K562 (cell line): ENCODE measurements at regions not wholly inside any gene's neighbourhood (a gene's known extent, or its start where the extent isn't known, plus 50 kb on each side); places are given as distances from the start of the nearest gene placed in this dataset.

ENCODE experiments used
- ATAC-seq: fragments of 200-7000 bp; cut with Tn5 transposase; 3 replicates; pipeline ENCODE4 v1.9.1; 2020; ENCODE audit warnings: moderate library complexity
- BruUV-seq: library from RNA; stranded (reverse); fragments of 400-500 nt; replicated peaks from 2 replicates; lab custom pipeline; 2021; lab: Mats Ljungman, UMichigan
- CTCF ChIA-PET: fragments of 300-600 bp; formaldehyde crosslinking; extraction: SDS; loops from one replicate; lab custom pipeline; 2021; ENCODE audit warnings: low intra/inter-chr PET ratio; lab: Yijun Ruan, JAX
- POLR2A ChIA-PET: fragments of 300-600, 350-650 bp; sonication (Branson Sonifier 250); formaldehyde crosslinking; extraction: SDS; loops from one replicate; lab custom pipeline; 2021; ENCODE audit warnings: antibody characterized with exemption, inconsistent platforms; lab: Yijun Ruan, JAX
- DNase-seq, 4 experiments: peaks; one replicate each; pipeline versions ENCODE4 v3.0.0 to v3.0.0-alpha.2; 2011 to 2018; ENCODE audit warnings: low spot score in 3 of 4, mixed read lengths in 3 of 4; ENCODE audit errors: extremely low read depth in 1 of 4
- FAIRE-seq: peaks from 2 replicates; lab custom pipeline; 2011; peaks lifted over from hg19 to GRCh38; lab: Jason Lieb, UNC
- H2AFZ ChIP-seq: 2 replicates; pipeline ENCODE4 v1.6.0; 2011; ENCODE audit warnings: low read depth, low read length, control low read depth, inconsistent platforms
- H3K27ac ChIP-seq: fragments of 200-600 bp; 3 replicates; pipeline ENCODE4 v1.8.0; 2011; ENCODE audit warnings: low read depth, mild to moderate bottlenecking, control low read depth, inconsistent platforms, low read length, moderate library complexity, mixed read lengths; ENCODE audit errors: extremely low read depth
- H3K27me3 ChIP-seq, 2 experiments: fragments of 300-600 bp in 1 of 2; 2 replicates in 1 of 2; 3 replicates in 1 of 2; pipeline versions ENCODE4 v1.6.0 to v1.8.0; 2011; ENCODE audit warnings: inconsistent platforms in 2 of 2, low read length in 2 of 2, mild to moderate bottlenecking in 1 of 2, mixed read lengths in 1 of 2, moderate library complexity in 1 of 2; ENCODE audit not compliant: control insufficient read depth in 2 of 2, insufficient read depth in 2 of 2
- H3K36me3 ChIP-seq: fragments of 300-600 bp; 3 replicates; pipeline ENCODE4 v1.8.0; 2011; ENCODE audit warnings: mild to moderate bottlenecking, low read length, inconsistent platforms; ENCODE audit not compliant: control insufficient read depth, insufficient read depth
- H3K4me1 ChIP-seq, 2 experiments: fragments of 200-600 bp in 1 of 2; replicated peaks in 1 of 2; 2 replicates in 1 of 2; 3 replicates in 1 of 2; pipeline versions ENCODE4 v1.5.1 to v1.8.0; 2011; ENCODE audit warnings: inconsistent platforms in 2 of 2, low read length in 2 of 2, mild to moderate bottlenecking in 1 of 2, mixed read lengths in 1 of 2, moderate library complexity in 1 of 2; ENCODE audit not compliant: control insufficient read depth in 2 of 2, insufficient read depth in 2 of 2
- H3K4me2 ChIP-seq: 2 replicates; pipeline ENCODE4 v1.6.1; 2011; ENCODE audit warnings: low read length, control low read depth, inconsistent platforms, mixed read lengths; ENCODE audit not compliant: insufficient read depth
- H3K4me3 ChIP-seq: fragments of 200-600 bp; sonication (generic), shearing (Covaris generic); 2 replicates; pipeline ENCODE4 v1.5.1; 2016; ENCODE audit warnings: control low read depth, inconsistent platforms
- H3K79me2 ChIP-seq: fragments of 200-600 bp; 3 replicates; pipeline ENCODE4 v1.8.0; 2011; ENCODE audit warnings: low read length, inconsistent platforms; ENCODE audit not compliant: control insufficient read depth, insufficient read depth
- H3K9ac ChIP-seq, 2 experiments: 2 replicates each; pipeline versions ENCODE4 v1.6.0 to v1.6.1; 2011; ENCODE audit warnings: low read depth in 2 of 2, low read length in 2 of 2, control low read depth in 1 of 2, inconsistent platforms in 1 of 2, mild to moderate bottlenecking in 1 of 2, mixed read lengths in 1 of 2; ENCODE audit not compliant: insufficient read depth in 1 of 2
- H3K9me1 ChIP-seq: one replicate; pipeline ENCODE4 v1.6.0; 2011; ENCODE audit warnings: inconsistent platforms, mild to moderate bottlenecking, low read length, moderate library complexity; ENCODE audit not compliant: control insufficient read depth, insufficient read depth
- H3K9me3 ChIP-seq: replicated peaks from 2 replicates; pipeline ENCODE4 v1.5.1; 2011; ENCODE audit warnings: low read depth, low read length, inconsistent platforms; ENCODE audit not compliant: control insufficient read depth, insufficient read depth
- H4K20me1 ChIP-seq: replicated peaks from 2 replicates; pipeline ENCODE4 v1.6.1; 2011; ENCODE audit warnings: low read length, inconsistent platforms, mixed read lengths; ENCODE audit not compliant: control insufficient read depth, insufficient read depth
- ESRRA ChIP-seq: fragments of 450-650 bp; IDR thresholded peaks from 2 replicates; pipeline ENCODE4 v1.6.1; 2014; ENCODE audit warnings: low read depth, mild to moderate bottlenecking, moderate library complexity, borderline replicate concordance
- JUN ChIP-seq, 2 experiments: sonication (generic) in 1 of 2; formaldehyde crosslinking in 1 of 2; IDR thresholded peaks; 2 replicates each; pipeline versions ENCODE4 v1.6.1 to v1.8.0; 2012 to 2022; ENCODE audit warnings: borderline replicate concordance in 2 of 2, mild to moderate bottlenecking in 2 of 2, improper control_type of control experiment in 1 of 2, low read depth in 1 of 2, low read length in 1 of 2, missing genetic modification reagents in 1 of 2
- KLF16 ChIP-seq: IDR thresholded peaks from 2 replicates; pipeline ENCODE4 v1.6.1; 2016; ENCODE audit warnings: antibody characterized with exemption
- MED1 ChIP-seq: sonication (generic); formaldehyde crosslinking; IDR thresholded peaks from 2 replicates; pipeline ENCODE4 v1.8.1; 2023; ENCODE audit warnings: missing genetic modification reagents, borderline replicate concordance
- MEF2D ChIP-seq: conservative IDR thresholded peaks from 2 replicates; pipeline ENCODE4 v1.6.1; 2016; ENCODE audit warnings: low read depth, missing genetic modification characterization, missing compliant biosample characterization
- MTA3 ChIP-seq: fragments of 450-650 bp; formaldehyde crosslinking; IDR thresholded peaks from 2 replicates; pipeline ENCODE4 v1.6.1; 2017; ENCODE audit warnings: mild to moderate bottlenecking, borderline replicate concordance
- POLR3A ChIP-seq: IDR thresholded peaks from 2 replicates; pipeline ENCODE4 v1.6.1; 2011; ENCODE audit warnings: borderline replicate concordance, mild to moderate bottlenecking, moderate library complexity; ENCODE audit not compliant: insufficient read length, insufficient read depth; ENCODE audit errors: extremely low read depth
- RBM25 ChIP-seq: fragments of 200-400 bp; formaldehyde crosslinking; IDR thresholded peaks from 2 replicates; pipeline ENCODE4 v1.6.1; 2018; ENCODE audit warnings: low read length, low read depth, moderate library complexity; ENCODE audit not compliant: severe bottlenecking
- STAT5A ChIP-seq: IDR thresholded peaks from 2 replicates; pipeline ENCODE4 v1.6.1; 2012; ENCODE audit warnings: low read length, inconsistent platforms, borderline replicate concordance
- ZNF174 ChIP-seq: fragments of 250-450 bp; sonication (Bioruptor Pico); IDR thresholded peaks from 2 replicates; pipeline ENCODE4 v1.4.0; 2020; ENCODE audit warnings: mild to moderate bottlenecking
- ZNF212 ChIP-seq: fragments of 450-650 bp; formaldehyde crosslinking; IDR thresholded peaks from 2 replicates; pipeline ENCODE4 v1.4.0; 2020; ENCODE audit warnings: mild to moderate bottlenecking
- ZNF778 ChIP-seq: fragments of 450-650 bp; formaldehyde crosslinking; IDR thresholded peaks from 2 replicates; pipeline ENCODE4 v1.4.0; 2020; ENCODE audit warnings: mild to moderate bottlenecking, moderate library complexity
- WGBS: fragments of 100-300 bp; shearing (Covaris generic); methylation state at CpG from one replicate; pipeline ENCODE4 v1.1.6; 2016; ENCODE audit warnings: low coverage, mixed read lengths; ENCODE audit not compliant: insufficient coverage; ENCODE audit errors: missing lambda C conversion rate; 5-methylcytosine and 5-hydroxymethylcytosine counted together
- in situ Hi-C: fragments of 300-500 bp; cut with MboI; formaldehyde crosslinking; loops from 4 replicates; pipeline ENCODE4 v1.15.0; 2018; ENCODE audit warnings: inconsistent platforms, mixed read lengths
- intact Hi-C: fragments of 100-400 bp; cut with micrococcal nuclease; formaldehyde crosslinking; loops from 2 replicates; pipeline ENCODE4 v1.14.2; 2022
- TF ChIP-seq, protein P1 (sequence below): sonication (generic); formaldehyde crosslinking; IDR thresholded peaks from 2 replicates; pipeline ENCODE4 v1.8.0; 2022; ENCODE audit warnings: mild to moderate bottlenecking, missing genetic modification reagents
- TF ChIP-seq, protein P2 (sequence below): fragments of 450-650 bp; IDR thresholded peaks from 2 replicates; pipeline ENCODE4 v1.6.1; 2017; ENCODE audit warnings: mild to moderate bottlenecking, moderate library complexity

DNA sequence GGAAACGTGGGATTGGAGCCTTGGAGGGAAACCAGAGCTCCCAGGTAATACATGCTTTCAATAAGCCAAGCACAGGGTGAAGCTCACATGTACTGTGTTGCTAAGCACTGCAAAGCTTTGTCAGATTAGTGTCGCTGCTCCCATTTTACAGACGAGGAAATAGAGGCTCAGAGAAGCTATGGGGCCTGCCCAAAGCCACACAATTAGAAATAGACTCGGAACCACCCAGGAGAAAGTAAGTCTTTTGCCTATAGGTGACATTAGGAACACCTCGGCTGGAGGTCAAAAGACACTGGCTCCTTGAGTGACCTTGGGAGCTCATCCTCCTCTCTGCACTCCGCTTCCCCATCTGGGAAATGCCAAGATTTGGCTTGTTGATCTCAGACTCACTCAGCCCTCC lies 175.6 kb upstream of the ZC3H12A start:
- no peak for DNase-seq
- peaks cover 0 to 23% of the 10 kb centered on the region in 2 experiments; a peak in 3 of 5 replicates for H3K27me3 ChIP-seq
- no peak for FAIRE-seq
- H3K36me3 ChIP-seq = no peaks in the 10 kb centered on the region
- no TSS peak for BruUV-seq
- no peaks in the 10 kb centered on the region for H3K9me1 ChIP-seq
- intact Hi-C loops (no loop called here), in situ Hi-C loops (no loop called here)
- H4K20me1 ChIP-seq = peaks cover 17% of the 10 kb centered on the region
- H3K4me2 ChIP-seq = no peak overlapping the region
- ChIA-PET CTCF (no interaction called here), POLR2A (interaction anchor here (0.6 to 1.3 kb wide), 5 partner anchors 10 to 61 kb away, joined by 3 to 5 read pairs (median 3); no protein-coding TSS in a partner anchor)
- no peaks in the 10 kb centered on the region for H3K9me3 ChIP-seq
- no peak overlapping the region for H3K4me3 ChIP-seq
- no peaks in the 10 kb centered on the region for H3K79me2 ChIP-seq
- H2AFZ ChIP-seq = no peak overlapping the region
- H3K9ac ChIP-seq = no peak overlapping the region
- H3K27ac ChIP-seq = no peak overlapping the region
- WGBS = under 1% methylated on average over 6 of the region's 6 CpGs
- ATAC-seq = no peak
- H3K4me1 ChIP-seq = no peaks in the 10 kb centered on the region
- TF ChIP-seq ESRRA (peak; percentile 67; the same call in 1 of the 2 replicates), RBM25 (peak; percentile 56), ZNF174 (CRISPR knock-in tag) (no peak)

DNA sequence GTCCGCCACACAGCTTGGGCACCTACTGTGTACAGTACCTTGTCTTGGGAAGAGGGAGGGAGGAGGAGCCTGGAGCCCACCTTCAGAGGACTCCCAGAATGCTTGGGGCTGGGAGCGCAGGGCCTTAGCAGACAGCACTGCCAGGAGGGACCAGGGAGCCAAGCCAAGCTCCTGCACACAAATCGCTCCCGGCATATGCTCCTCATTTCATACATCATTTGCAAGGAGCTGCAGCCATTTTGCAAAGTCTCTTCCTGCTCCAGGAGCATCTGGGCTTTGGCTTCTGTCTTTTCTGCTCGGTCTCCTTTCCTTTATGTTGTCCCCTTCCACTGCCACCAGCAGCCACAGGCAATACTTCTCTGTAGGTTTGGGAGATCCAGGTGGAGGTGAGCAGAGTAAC lies 175.2 kb upstream of the ZC3H12A start:
- TF ChIP-seq, protein P1, sequence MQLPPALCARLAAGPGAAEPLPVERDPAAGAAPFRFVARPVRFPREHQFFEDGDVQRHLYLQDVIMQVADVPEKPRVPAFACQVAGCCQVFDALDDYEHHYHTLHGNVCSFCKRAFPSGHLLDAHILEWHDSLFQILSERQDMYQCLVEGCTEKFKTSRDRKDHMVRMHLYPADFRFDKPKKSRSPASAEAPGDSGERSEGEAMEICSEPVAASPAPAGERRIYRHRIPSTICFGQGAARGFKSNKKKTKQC (CRISPR knock-in tag) = no peak
- TF ChIP-seq MED1 (CRISPR knock-in tag) = no peak
- TF ChIP-seq STAT5A = no peak
- no peak for TF ChIP-seq MTA3
- TF ChIP-seq, protein P2, sequence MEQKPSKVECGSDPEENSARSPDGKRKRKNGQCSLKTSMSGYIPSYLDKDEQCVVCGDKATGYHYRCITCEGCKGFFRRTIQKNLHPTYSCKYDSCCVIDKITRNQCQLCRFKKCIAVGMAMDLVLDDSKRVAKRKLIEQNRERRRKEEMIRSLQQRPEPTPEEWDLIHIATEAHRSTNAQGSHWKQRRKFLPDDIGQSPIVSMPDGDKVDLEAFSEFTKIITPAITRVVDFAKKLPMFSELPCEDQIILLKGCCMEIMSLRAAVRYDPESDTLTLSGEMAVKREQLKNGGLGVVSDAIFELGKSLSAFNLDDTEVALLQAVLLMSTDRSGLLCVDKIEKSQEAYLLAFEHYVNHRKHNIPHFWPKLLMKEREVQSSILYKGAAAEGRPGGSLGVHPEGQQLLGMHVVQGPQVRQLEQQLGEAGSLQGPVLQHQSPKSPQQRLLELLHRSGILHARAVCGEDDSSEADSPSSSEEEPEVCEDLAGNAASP = no peak
- no peak for TF ChIP-seq ZNF778 (CRISPR knock-in tag)
- no peak for TF ChIP-seq JUN (IDR thresholded peaks at IDR 0.05; ENCODE audit: borderline replicate concordance, low read depth, low read length)
- no peak for TF ChIP-seq JUN (CRISPR knock-in tag; IDR thresholded peaks at IDR 0.05; ENCODE audit: borderline replicate concordance)
- TF ChIP-seq MEF2D (tag) = no peak
- TF ChIP-seq POLR3A = no peak
- TF ChIP-seq KLF16 = no peak
- TF ChIP-seq ZNF212 (CRISPR knock-in tag) = no peak
- Histone ChIP-seq H3K27ac (no peak overlapping the region), H4K20me1 (peaks cover 16% of the 10 kb centered on the region), H3K36me3 (no peaks in the 10 kb centered on the region), H3K4me1 (no peaks in the 10 kb centered on the region), H3K27me3 (peaks cover 0 to 20% of the 10 kb centered on the region in 2 experiments; a peak in 3 of 5 replicates), H3K4me3 (no peak overlapping the region), H3K9ac (no peak overlapping the region), H3K9me1 (no peaks in the 10 kb centered on the region), H2AFZ (no peak overlapping the region), H3K79me2 (no peaks in the 10 kb centered on the region), H3K4me2 (no peak overlapping the region), H3K9me3 (no peaks in the 10 kb centered on the region)
- DNase-seq = no peak
- ATAC-seq = no peak
- in situ Hi-C loops (no loop called here), intact Hi-C loops (no loop called here)
- ChIA-PET CTCF (no interaction called here), POLR2A (interaction anchor here (0.6 to 1.3 kb wide), 5 partner anchors 9 to 61 kb away, joined by 3 to 5 read pairs (median 3); no protein-coding TSS in a partner anchor)
- no TSS peak for BruUV-seq
- no peak for FAIRE-seq
- 3% methylated on average over 5 of the region's 5 CpGs for WGBS
